Panc1 (cell line): ENCODE measurements at regions not wholly inside any gene's neighbourhood (a gene's known extent, or its start where the extent isn't known, plus 50 kb on each side); places are given as distances from the start of the nearest gene placed in this dataset.

Experiments used
- ATAC-seq: fragments of 200-7000 bp; cut with Tn5 transposase; 2 replicates; pipeline ENCODE4 v1.9.1; 2020; ENCODE audit warnings: mild to moderate bottlenecking, moderate library complexity
- BruUV-seq: library from RNA; stranded (reverse); fragments of 400-500 nt; replicated peaks from 2 replicates; lab custom pipeline; 2021; lab: Mats Ljungman, UMichigan
- CTCF ChIA-PET: fragments of 300-600 bp; sonication (Branson Sonifier 250); formaldehyde crosslinking; loops from one replicate; lab custom pipeline; 2022; ENCODE audit warnings: antibody characterized with exemption; lab: Charles Lee
- POLR2A ChIA-PET: fragments of 300-600 bp; sonication (Branson Sonifier 250); formaldehyde crosslinking; loops from one replicate; lab custom pipeline; 2022; ENCODE audit warnings: antibody characterized with exemption; lab: Charles Lee
- DNase-seq: peaks from one replicate; pipeline ENCODE4 v3.0.0-alpha.2; 2010; ENCODE audit warnings: low read depth, low spot score
- H3K27ac ChIP-seq: 2 replicates; pipeline ENCODE4 v1.5.1; 2011; ENCODE audit warnings: mild to moderate bottlenecking, low read length, inconsistent platforms
- H3K27me3 ChIP-seq: fragments of 200-500 bp; sonication (Bioruptor generic); 2 replicates; pipeline ENCODE4 v1.6.0; 2014; ENCODE audit warnings: low read length, inconsistent platforms; ENCODE audit not compliant: control insufficient read depth, insufficient read depth
- H3K36me3 ChIP-seq: fragments of 200-500 bp; sonication (Bioruptor generic); 2 replicates; pipeline ENCODE4 v1.5.1; 2014; ENCODE audit warnings: inconsistent platforms, mild to moderate bottlenecking, low read length, moderate library complexity; ENCODE audit not compliant: control insufficient read depth, insufficient read depth
- H3K4me1 ChIP-seq: 2 replicates; pipeline ENCODE4 v1.5.1; 2011; ENCODE audit warnings: inconsistent platforms, mild to moderate bottlenecking, low read length, moderate library complexity; ENCODE audit not compliant: control insufficient read depth, insufficient read depth
- H3K4me3 ChIP-seq, 2 experiments: 2 replicates each; pipeline ENCODE4 v1.5.1; 2011 to 2012; ENCODE audit warnings: low read depth in 2 of 2, low read length in 2 of 2, mild to moderate bottlenecking in 2 of 2, inconsistent platforms in 1 of 2, moderate library complexity in 1 of 2
- H3K9me3 ChIP-seq: fragments of 200-500 bp; sonication (Bioruptor generic); 2 replicates; pipeline ENCODE4 v1.5.1; 2014; ENCODE audit warnings: low read depth, mild to moderate bottlenecking, inconsistent platforms, low read length, moderate library complexity; ENCODE audit not compliant: control insufficient read depth, insufficient read depth
- POLR2AphosphoS5 ChIP-seq: IDR thresholded peaks from 2 replicates; pipeline ENCODE4 v1.6.1; 2012; ENCODE audit warnings: mild to moderate bottlenecking, low read depth, low read length, moderate library complexity
- REST ChIP-seq, 2 experiments: IDR thresholded peaks; 2 replicates each; pipeline ENCODE4 v1.6.1; 2011 to 2012; ENCODE audit warnings: low read depth in 2 of 2, control low read depth in 1 of 2, low read length in 1 of 2, mild to moderate bottlenecking in 1 of 2, moderate library complexity in 1 of 2; ENCODE audit not compliant: insufficient read depth in 1 of 2
- SIN3A ChIP-seq: IDR thresholded peaks from 2 replicates; pipeline ENCODE4 v1.6.1; 2012; ENCODE audit warnings: low read depth, mild to moderate bottlenecking, low read length, moderate library complexity, borderline replicate concordance; ENCODE audit not compliant: insufficient read depth
- TCF7L2 ChIP-seq: IDR thresholded peaks from 2 replicates; pipeline ENCODE4 v1.6.1; 2011; ENCODE audit warnings: mild to moderate bottlenecking, low read depth, low read length, inconsistent platforms
- in situ Hi-C: cut with HindIII; loops from 2 replicates; pipeline ENCODE4 v1.10.0; 2016; ENCODE audit warnings: low sequenced_read_pairs, low pct_unique_long_range_greater_than_20kb
- intact Hi-C: fragments of 100-400 bp; cut with micrococcal nuclease; formaldehyde crosslinking; loops from one replicate; pipeline ENCODE4 v1.10.0; 2022; ENCODE audit not compliant: unreplicated experiment
- TF ChIP-seq, protein P1 (sequence below): fragments of 450-650 bp; IDR thresholded peaks from 2 replicates; pipeline ENCODE4 v1.5.1; 2017; ENCODE audit warnings: mild to moderate bottlenecking

GRCh38 chr1:200338451-200338850 is 71.4 kb downstream of the ZNF281 start:
- no peaks in the 10 kb centered on the region for H3K27me3 ChIP-seq
- H3K9me3 ChIP-seq: no peaks in the 10 kb centered on the region
- TF ChIP-seq SIN3A (no peak), TCF7L2 (no peak), REST (IDR thresholded peaks at IDR 0.05; ENCODE audit: insufficient read depth in 1 of 2, low read depth in 2 of 2, low read length in 1 of 2) (no peak), POLR2AphosphoS5 (no peak)
- TF ChIP-seq, protein P1, sequence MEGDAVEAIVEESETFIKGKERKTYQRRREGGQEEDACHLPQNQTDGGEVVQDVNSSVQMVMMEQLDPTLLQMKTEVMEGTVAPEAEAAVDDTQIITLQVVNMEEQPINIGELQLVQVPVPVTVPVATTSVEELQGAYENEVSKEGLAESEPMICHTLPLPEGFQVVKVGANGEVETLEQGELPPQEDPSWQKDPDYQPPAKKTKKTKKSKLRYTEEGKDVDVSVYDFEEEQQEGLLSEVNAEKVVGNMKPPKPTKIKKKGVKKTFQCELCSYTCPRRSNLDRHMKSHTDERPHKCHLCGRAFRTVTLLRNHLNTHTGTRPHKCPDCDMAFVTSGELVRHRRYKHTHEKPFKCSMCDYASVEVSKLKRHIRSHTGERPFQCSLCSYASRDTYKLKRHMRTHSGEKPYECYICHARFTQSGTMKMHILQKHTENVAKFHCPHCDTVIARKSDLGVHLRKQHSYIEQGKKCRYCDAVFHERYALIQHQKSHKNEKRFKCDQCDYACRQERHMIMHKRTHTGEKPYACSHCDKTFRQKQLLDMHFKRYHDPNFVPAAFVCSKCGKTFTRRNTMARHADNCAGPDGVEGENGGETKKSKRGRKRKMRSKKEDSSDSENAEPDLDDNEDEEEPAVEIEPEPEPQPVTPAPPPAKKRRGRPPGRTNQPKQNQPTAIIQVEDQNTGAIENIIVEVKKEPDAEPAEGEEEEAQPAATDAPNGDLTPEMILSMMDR: no peak
- no peak overlapping the region for H3K27ac ChIP-seq
- no peak for ATAC-seq
- POLR2A ChIA-PET: no interaction called here
- BruUV-seq: no TSS peak
- H3K36me3 ChIP-seq: no peaks in the 10 kb centered on the region
- CTCF ChIA-PET: no interaction called here
- peaks cover 12% of the 10 kb centered on the region for H3K4me1 ChIP-seq
- no peak for DNase-seq
- intact Hi-C loops: no loop called here
- H3K4me3 ChIP-seq: no peak overlapping the region
- in situ Hi-C loops: no loop called here

DNA sequence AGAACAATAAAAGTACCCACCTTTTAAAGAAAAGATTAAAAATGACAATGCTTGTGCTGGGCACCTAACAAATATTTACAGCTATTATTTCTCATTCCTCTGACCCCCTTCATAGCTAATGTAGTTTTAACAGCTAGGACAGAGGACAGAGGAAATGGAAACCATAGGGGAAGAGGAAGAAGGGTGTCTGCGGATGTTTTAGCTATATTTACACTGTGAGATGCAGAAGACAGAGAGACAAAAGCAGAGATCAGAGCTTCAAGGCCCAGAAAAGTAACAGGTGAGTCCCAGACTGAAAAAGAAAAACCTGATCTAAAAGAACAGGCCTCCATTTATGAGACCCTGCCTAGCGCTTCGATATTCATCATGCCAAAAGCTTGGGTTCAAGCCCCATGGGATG is 72.0 kb downstream of the ZNF281 start:
- ChIA-PET CTCF (no interaction called here), POLR2A (no interaction called here)
- ATAC-seq (no peak), DNase-seq (no peak)
- intact Hi-C loops (no loop called here), in situ Hi-C loops (no loop called here)
- Histone ChIP-seq H3K36me3 (no peaks in the 10 kb centered on the region), H3K4me3 (no peak overlapping the region), H3K27ac (no peak overlapping the region), H3K27me3 (no peaks in the 10 kb centered on the region), H3K4me1 (peaks cover 12% of the 10 kb centered on the region), H3K9me3 (no peaks in the 10 kb centered on the region)
- TF ChIP-seq TCF7L2 (no peak), SIN3A (no peak), POLR2AphosphoS5 (no peak), REST (IDR thresholded peaks at IDR 0.05; ENCODE audit: insufficient read depth in 1 of 2, low read depth in 2 of 2, low read length in 1 of 2) (no peak)
- TF ChIP-seq, protein P1: no peak
- no TSS peak for BruUV-seq
